ENCODE measurements at regions not wholly inside any gene's neighbourhood (a gene's known extent, or its start where the extent isn't known, plus 50 kb on each side); places are given as distances from the start of the nearest gene placed in this dataset.

- no peak for DNase-seq (ENCODE audit: low read depth)
- H3K4me3 ChIP-seq (ENCODE audit: low read depth, low read length): no peak overlapping the region
- TF ChIP-seq CTCF (IDR thresholded peaks at IDR 0.05; ENCODE audit: insufficient read depth, low read depth, low read length, missing control alignments): no peak
These were observed 250.8 kb upstream of the THBS1 start for GRCh38 chr15:39330061-39330460.

- TF ChIP-seq CTCF (IDR thresholded peaks at IDR 0.05; ENCODE audit: insufficient read depth, low read depth, low read length, missing control alignments): no peak
- no peak overlapping the region for H3K4me3 ChIP-seq (ENCODE audit: low read depth, low read length)
- DNase-seq (ENCODE audit: low read depth): no peak
These were observed 249.3 kb upstream of the THBS1 start for GRCh38 chr15:39331584-39331983.

- H3K4me3 ChIP-seq (ENCODE audit: low read depth, low read length): no peak overlapping the region
- no peak for TF ChIP-seq CTCF (IDR thresholded peaks at IDR 0.05; ENCODE audit: insufficient read depth, low read depth, low read length, missing control alignments)
- no peak for DNase-seq (ENCODE audit: low read depth)
These were observed 248.0 kb upstream of the THBS1 start for GRCh38 chr15:39332846-39333245.

- no peak for TF ChIP-seq CTCF (IDR thresholded peaks at IDR 0.05; ENCODE audit: insufficient read depth, low read depth, low read length, missing control alignments)
- H3K4me3 ChIP-seq (ENCODE audit: low read depth, low read length): no peak overlapping the region
- DNase-seq (ENCODE audit: low read depth): no peak
These were observed 247.5 kb upstream of the THBS1 start for GRCh38 chr15:39333393-39333792.

GRCh38 chr15:39333896-39334295 lies 247.0 kb upstream of the THBS1 start:
- H3K4me3 ChIP-seq (ENCODE audit: low read depth, low read length): no peak overlapping the region
- peak; percentile 21 for DNase-seq (ENCODE audit: low read depth)
- no peak for TF ChIP-seq CTCF (IDR thresholded peaks at IDR 0.05; ENCODE audit: insufficient read depth, low read depth, low read length, missing control alignments)

GRCh38 chr15:39336926-39337325 lies 244.0 kb upstream of the THBS1 start:
- no peak for DNase-seq (ENCODE audit: low read depth)
- TF ChIP-seq CTCF (IDR thresholded peaks at IDR 0.05; ENCODE audit: insufficient read depth, low read depth, low read length, missing control alignments): no peak
- H3K4me3 ChIP-seq (ENCODE audit: low read depth, low read length): no peak overlapping the region

- no peak for TF ChIP-seq CTCF (IDR thresholded peaks at IDR 0.05; ENCODE audit: insufficient read depth, low read depth, low read length, missing control alignments)
- no peak overlapping the region for H3K4me3 ChIP-seq (ENCODE audit: low read depth, low read length)
- DNase-seq (ENCODE audit: low read depth): no peak
These were observed 242.6 kb upstream of the THBS1 start for GRCh38 chr15:39338251-39338650.

Measured in GM12865 (cell line).